ENCODE measurements at regions not wholly inside any gene's neighbourhood (a gene's known extent, or its start where the extent isn't known, plus 50 kb on each side); places are given as distances from the start of the nearest gene placed in this dataset.
"Not testable (repeated sequence)": the region's sequence is repeated elsewhere in the genome, so short reads cannot be mapped to it uniquely, and the experiment has no call there.

GRCh38 chr12:90585640-90586304 lies 369.2 kb downstream of the CCER1 start:
- Mint-ChIP-seq H3K27me3 (no peaks in the 10 kb centered on the region), H3K4me1 (no peaks in the 10 kb centered on the region), H3K4me3 (no peak overlapping the region), H3K9me3 (peaks cover 5% of the 10 kb centered on the region), H3K27ac (no peak overlapping the region), H3K36me3 (no peaks in the 10 kb centered on the region)
- no peak for ATAC-seq (ENCODE audit: low read depth)
- no peak for DNase-seq (ENCODE audit: low spot score in 2 of 2)

- no peak overlapping the region for H3K4me3 Mint-ChIP-seq
Measured at GRCh38 chr12:90576707-90577106, 378.3 kb downstream of the CCER1 start.

GRCh38 chr12:90575995-90576394 lies 379.0 kb downstream of the CCER1 start:
- DNase-seq (ENCODE audit: low spot score in 2 of 2) = no peak
- H3K36me3 Mint-ChIP-seq = no peaks in the 10 kb centered on the region
- peaks cover 2% of the 10 kb centered on the region for H3K27me3 Mint-ChIP-seq
- no peak for ATAC-seq (ENCODE audit: low read depth)
- peaks cover 4% of the 10 kb centered on the region for H3K9me3 Mint-ChIP-seq
- no peak overlapping the region for H3K4me3 Mint-ChIP-seq
- H3K4me1 Mint-ChIP-seq = no peaks in the 10 kb centered on the region
- H3K27ac Mint-ChIP-seq = no peak overlapping the region

More at GRCh38 chr12:90576707-90577106, 378.3 kb downstream of the CCER1 start:
- no peaks in the 10 kb centered on the region for H3K4me1 Mint-ChIP-seq
- ATAC-seq (ENCODE audit: low read depth) = no peak
- peaks cover 2% of the 10 kb centered on the region for H3K27me3 Mint-ChIP-seq
- peaks cover 4% of the 10 kb centered on the region for H3K9me3 Mint-ChIP-seq
- no peak for DNase-seq (ENCODE audit: low spot score in 2 of 2)
- H3K27ac Mint-ChIP-seq = no peak overlapping the region
- no peaks in the 10 kb centered on the region for H3K36me3 Mint-ChIP-seq

- no peak for ATAC-seq (ENCODE audit: low read depth)
- no peaks in the 10 kb centered on the region for H3K36me3 Mint-ChIP-seq
- peaks cover 2% of the 10 kb centered on the region for H3K27me3 Mint-ChIP-seq
- H3K4me3 Mint-ChIP-seq = no peak overlapping the region
- peaks cover 4% of the 10 kb centered on the region for H3K9me3 Mint-ChIP-seq
- no peaks in the 10 kb centered on the region for H3K4me1 Mint-ChIP-seq
- no peak for DNase-seq (ENCODE audit: low spot score in 2 of 2)
- H3K27ac Mint-ChIP-seq = no peak overlapping the region
Measured at GRCh38 chr12:90574676-90575075, 380.3 kb downstream of the CCER1 start.

DNA sequence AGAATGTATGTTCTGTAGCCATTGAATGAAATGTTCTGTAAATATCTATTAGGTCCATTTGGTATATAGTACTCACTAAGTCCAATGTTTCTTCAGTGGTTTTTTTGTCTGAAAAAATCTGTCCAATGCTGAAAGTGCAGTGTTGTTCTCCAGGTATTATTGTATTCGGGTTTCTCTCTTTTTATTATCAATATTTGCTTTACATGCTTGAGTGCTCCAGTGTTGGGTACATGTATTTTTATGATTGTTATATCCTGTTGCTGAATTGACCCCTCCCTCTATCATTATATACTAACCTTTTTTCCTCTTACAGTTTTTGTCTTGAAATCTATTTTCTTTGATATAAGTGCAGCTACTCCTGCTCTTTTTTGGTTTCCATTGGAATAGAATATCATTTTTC lies 382.2 kb downstream of the CCER1 start:
- Mint-ChIP-seq H3K27ac (no peak overlapping the region), H3K4me3 (no peak overlapping the region), H3K27me3 (peaks cover 2% of the 10 kb centered on the region), H3K36me3 (no peaks in the 10 kb centered on the region), H3K4me1 (no peaks in the 10 kb centered on the region), H3K9me3 (no peaks in the 10 kb centered on the region)
- DNase-seq (ENCODE audit: low spot score in 2 of 2) (no peak), ATAC-seq (ENCODE audit: low read depth) (no peak)

GRCh38 chr12:90569685-90570084 lies 385.3 kb downstream of the CCER1 start:
- Mint-ChIP-seq H3K27me3 (peaks cover 2% of the 10 kb centered on the region), H3K36me3 (no peaks in the 10 kb centered on the region), H3K9me3 (peaks cover 13% of the 10 kb centered on the region), H3K4me1 (no peaks in the 10 kb centered on the region), H3K27ac (no peak overlapping the region), H3K4me3 (no peak overlapping the region)
- DNase-seq (ENCODE audit: low spot score in 2 of 2) (no peak), ATAC-seq (ENCODE audit: low read depth) (no peak)

DNA sequence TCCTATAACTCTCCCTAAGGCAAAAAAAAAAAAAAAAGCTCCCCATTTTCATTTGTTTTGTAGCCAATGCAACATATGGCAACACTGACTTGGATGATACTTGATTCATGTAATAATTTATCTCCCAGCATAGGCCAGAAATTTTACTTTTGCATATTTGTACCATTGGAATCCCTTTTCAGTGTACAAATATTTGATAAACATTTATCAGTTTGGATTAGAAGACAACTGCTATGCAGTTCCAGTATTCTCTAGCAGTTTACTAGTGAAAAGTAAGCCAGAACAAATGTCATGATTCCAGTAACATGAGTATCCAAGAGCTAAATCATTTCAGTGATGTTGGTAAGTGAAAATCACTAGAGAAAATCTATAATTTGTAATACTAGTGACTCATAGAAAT lies 392.3 kb downstream of the CCER1 start:
- ATAC-seq (ENCODE audit: low read depth) = no peak
- Mint-ChIP-seq H3K9me3 (peaks cover 13% of the 10 kb centered on the region), H3K27me3 (peaks cover 3% of the 10 kb centered on the region), H3K4me3 (no peak overlapping the region), H3K27ac (no peak overlapping the region), H3K4me1 (no peaks in the 10 kb centered on the region), H3K36me3 (no peaks in the 10 kb centered on the region)
- DNase-seq (ENCODE audit: low spot score in 2 of 2) = no peak

DNA sequence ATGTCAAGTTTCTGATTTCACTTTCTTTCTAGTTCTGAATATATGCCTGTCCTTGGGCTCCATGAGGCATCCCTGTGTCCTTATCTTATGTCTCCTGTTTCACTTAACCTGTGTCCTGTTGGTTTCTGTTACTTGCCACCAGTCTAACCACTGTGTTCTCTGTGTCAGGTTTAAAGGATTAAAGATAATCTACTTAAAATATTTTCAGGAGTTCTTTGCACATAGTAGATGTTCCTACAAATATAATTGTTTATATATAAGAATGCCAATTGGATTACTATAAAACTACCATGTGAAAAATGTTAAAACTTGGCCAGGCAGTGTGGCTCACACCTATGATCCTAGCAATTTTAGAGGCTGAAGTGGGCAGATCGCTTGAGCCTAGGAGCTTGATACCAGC lies 406.4 kb downstream of the CCER1 start:
- ATAC-seq (ENCODE audit: low read depth) (no peak), DNase-seq (ENCODE audit: low spot score in 2 of 2) (no peak)
- H3K36me3 Mint-ChIP-seq = no peaks in the 10 kb centered on the region
- H3K27ac Mint-ChIP-seq = no peak overlapping the region
- no peaks in the 10 kb centered on the region for H3K27me3 Mint-ChIP-seq
- H3K9me3 Mint-ChIP-seq = no peaks in the 10 kb centered on the region
- H3K4me1 Mint-ChIP-seq = no peaks in the 10 kb centered on the region
- H3K4me3 Mint-ChIP-seq = no peak overlapping the region

DNA sequence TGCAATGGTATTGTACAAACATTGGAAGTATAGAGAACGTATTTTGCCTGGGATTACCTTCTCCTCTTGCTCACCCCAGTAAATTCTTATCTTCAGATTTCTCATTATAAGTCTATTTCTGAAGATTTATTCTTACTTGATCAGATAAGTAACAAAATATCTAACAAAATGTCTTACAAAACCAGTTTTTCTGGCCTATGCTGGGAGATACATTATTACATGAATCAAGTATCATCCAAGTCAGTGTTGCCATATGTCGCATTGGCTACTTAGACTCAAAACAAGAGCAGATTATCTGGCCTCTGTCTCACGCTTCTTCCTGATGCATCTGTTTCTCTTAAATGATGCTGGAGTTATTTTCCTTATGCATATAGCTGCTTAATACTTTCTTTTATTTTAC lies 408.5 kb downstream of the CCER1 start:
- H3K9me3 Mint-ChIP-seq = no peaks in the 10 kb centered on the region
- H3K36me3 Mint-ChIP-seq = no peaks in the 10 kb centered on the region
- H3K27me3 Mint-ChIP-seq = no peaks in the 10 kb centered on the region
- no peak overlapping the region for H3K27ac Mint-ChIP-seq
- H3K4me1 Mint-ChIP-seq = no peaks in the 10 kb centered on the region
- ATAC-seq (ENCODE audit: low read depth) (no peak), DNase-seq (ENCODE audit: low spot score in 2 of 2) (no peak)
- no peak overlapping the region for H3K4me3 Mint-ChIP-seq

DNA sequence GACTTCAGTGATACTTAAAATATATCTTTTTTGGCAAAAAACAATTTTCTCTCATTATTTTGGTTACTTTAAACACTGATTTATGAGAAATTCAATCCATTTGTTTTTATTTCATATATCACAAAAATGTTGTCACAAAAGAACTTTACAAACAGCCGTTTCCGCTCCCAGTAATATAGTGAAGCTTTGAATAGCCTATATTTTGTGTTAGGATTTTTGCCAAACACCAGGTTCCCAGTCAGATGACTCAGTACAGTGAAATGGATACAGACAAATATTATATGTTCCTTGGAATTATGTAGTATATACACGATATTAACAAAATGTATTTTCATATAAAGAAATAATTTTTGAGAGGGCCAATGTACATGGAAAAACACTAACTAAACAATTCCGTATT lies 411.1 kb downstream of the CCER1 start:
- Mint-ChIP-seq H3K9me3 (no peaks in the 10 kb centered on the region), H3K4me1 (no peaks in the 10 kb centered on the region), H3K4me3 (no peak overlapping the region), H3K36me3 (no peaks in the 10 kb centered on the region), H3K27ac (no peak overlapping the region), H3K27me3 (no peaks in the 10 kb centered on the region)
- DNase-seq (ENCODE audit: low spot score in 2 of 2) (no peak), ATAC-seq (ENCODE audit: low read depth) (no peak)

- Mint-ChIP-seq H3K4me1 (no peaks in the 10 kb centered on the region), H3K9me3 (no peaks in the 10 kb centered on the region), H3K27me3 (no peaks in the 10 kb centered on the region), H3K36me3 (no peaks in the 10 kb centered on the region), H3K4me3 (no peak overlapping the region), H3K27ac (no peak overlapping the region)
- ATAC-seq (ENCODE audit: low read depth) = no peak
- DNase-seq (ENCODE audit: low spot score in 2 of 2) = no peak
Measured at GRCh38 chr12:90543374-90543773, 411.6 kb downstream of the CCER1 start.

DNA sequence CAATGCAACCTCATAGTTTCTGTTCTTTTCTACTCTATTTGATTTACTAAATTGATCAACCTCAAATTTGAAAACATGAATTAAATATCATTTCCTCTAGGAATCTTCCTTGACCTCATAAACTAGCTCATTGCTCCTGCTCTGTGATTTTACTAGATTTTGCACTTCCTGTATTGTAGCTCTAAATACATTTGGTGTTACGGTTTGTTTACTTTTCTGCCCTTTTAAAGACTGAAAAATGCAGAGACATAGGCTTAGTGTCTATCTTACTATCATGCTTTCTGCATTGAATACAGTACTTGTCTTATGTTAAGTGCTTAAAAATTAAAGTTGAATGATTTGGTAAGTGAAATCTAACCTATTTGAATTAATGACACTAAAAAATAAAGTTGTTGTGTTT lies 412.1 kb downstream of the CCER1 start:
- not testable (repeated sequence) for H3K4me1 Mint-ChIP-seq; DNase-seq (ENCODE audit: low spot score in 2 of 2); ATAC-seq (ENCODE audit: low read depth); H3K27ac Mint-ChIP-seq; H3K27me3 Mint-ChIP-seq; H3K9me3 Mint-ChIP-seq; H3K4me3 Mint-ChIP-seq; H3K36me3 Mint-ChIP-seq

GRCh38 chr12:90533828-90534227 lies 421.1 kb downstream of the CCER1 start:
- H3K27ac Mint-ChIP-seq; DNase-seq (ENCODE audit: low spot score in 2 of 2); ATAC-seq (ENCODE audit: low read depth); H3K27me3 Mint-ChIP-seq; H3K9me3 Mint-ChIP-seq; H3K4me1 Mint-ChIP-seq; H3K36me3 Mint-ChIP-seq; H3K4me3 Mint-ChIP-seq: not testable (repeated sequence)

DNA sequence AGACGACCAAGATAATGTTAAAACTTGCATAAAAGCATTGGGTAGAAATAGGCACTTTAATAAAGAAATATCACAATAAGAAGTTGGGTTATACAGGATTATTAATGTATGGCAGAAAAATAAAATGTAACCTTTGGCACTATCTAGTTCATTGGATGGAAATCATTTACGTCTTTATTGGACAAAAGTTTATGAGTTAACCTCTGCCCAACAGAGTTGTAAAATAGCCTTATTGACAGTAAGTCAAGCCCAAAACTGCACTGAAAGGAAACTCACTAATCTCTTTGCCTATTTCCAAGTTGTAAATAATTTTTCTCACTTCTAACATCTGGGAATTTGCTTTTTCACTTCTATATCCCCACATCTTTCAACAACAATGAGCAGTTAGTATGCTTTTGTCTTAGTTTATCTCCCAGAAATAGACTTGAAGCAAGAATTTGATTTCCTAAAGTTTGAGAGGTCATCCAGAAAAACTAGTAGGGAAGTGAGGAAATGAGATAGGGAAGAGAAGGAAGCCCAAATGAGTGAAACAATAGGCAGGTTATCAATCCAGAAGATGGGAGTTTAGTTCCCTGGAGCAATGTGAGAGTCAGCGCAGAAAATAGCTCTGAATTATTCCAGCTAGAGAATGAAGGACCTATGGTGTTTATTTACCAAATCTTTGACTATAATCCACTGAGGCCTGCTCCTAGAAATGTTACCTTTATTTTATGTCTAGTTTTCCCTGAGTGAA lies 434.8 kb downstream of the CCER1 start:
- Mint-ChIP-seq H3K27ac (no peak overlapping the region), H3K27me3 (no peaks in the 10 kb centered on the region), H3K4me1 (peaks cover 3% of the 10 kb centered on the region), H3K36me3 (no peaks in the 10 kb centered on the region), H3K9me3 (no peaks in the 10 kb centered on the region), H3K4me3 (no peak overlapping the region)
- DNase-seq (ENCODE audit: low spot score in 2 of 2) = no peak
- no peak for ATAC-seq (ENCODE audit: low read depth)

GRCh38 chr12:90519285-90519684 lies 435.7 kb downstream of the CCER1 start:
- no peaks in the 10 kb centered on the region for H3K9me3 Mint-ChIP-seq
- H3K27me3 Mint-ChIP-seq = no peaks in the 10 kb centered on the region
- H3K4me1 Mint-ChIP-seq = peaks cover 5% of the 10 kb centered on the region
- DNase-seq (ENCODE audit: low spot score in 2 of 2) = no peak
- no peak overlapping the region for H3K4me3 Mint-ChIP-seq
- ATAC-seq (ENCODE audit: low read depth) = no peak
- H3K27ac Mint-ChIP-seq = no peak overlapping the region
- no peaks in the 10 kb centered on the region for H3K36me3 Mint-ChIP-seq
